ENCODE measurements at regions not wholly inside any gene's neighbourhood (a gene's known extent, or its start where the extent isn't known, plus 50 kb on each side); places are given as distances from the start of the nearest gene placed in this dataset.
"Not testable (repeated sequence)": the region's sequence is repeated elsewhere in the genome, so short reads cannot be mapped to it uniquely, and the experiment has no call there.

DNA sequence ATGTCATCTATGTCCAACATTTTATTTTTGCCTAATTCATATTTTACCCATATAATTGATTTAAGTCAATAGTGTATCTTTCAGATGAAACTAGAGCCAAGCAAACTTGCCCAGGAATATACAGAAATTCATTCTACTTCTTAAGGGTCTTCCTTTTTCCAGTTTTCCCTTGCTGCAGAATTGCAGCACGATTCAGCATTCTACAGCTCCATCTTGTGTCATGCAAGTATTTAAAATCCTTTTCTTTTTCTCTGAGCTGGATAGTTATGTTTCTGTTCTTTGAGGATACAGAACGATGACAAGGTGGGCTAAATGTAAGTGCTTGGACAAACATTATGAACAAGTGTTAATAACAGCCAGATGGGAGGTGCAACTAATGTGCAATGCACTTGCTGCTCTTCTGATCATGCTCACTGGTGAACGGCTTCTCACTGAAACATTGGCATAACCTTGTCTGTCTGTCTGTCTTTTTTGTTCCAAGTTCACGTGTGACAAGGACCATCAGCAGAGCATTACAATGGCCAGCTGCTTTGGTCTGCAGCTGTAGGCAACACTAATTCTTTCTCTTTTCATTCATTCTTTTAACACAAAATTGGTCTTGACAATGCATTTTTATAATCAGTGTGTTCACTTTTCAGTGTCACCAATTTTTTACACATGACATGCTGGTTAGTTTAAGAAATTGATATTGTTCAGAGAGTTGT lies 1821.7 kb downstream of the ARAP2 start:
- in situ Hi-C loops (cut with MboI): no loop called here
- Histone ChIP-seq H3K4me1 (ENCODE audit: insufficient read depth) (no peaks in the 10 kb centered on the region), H3K4me3 (no peak overlapping the region), H3K9me2 (ENCODE audit: insufficient read depth) (no peaks in the 10 kb centered on the region), H3K79me2 (ENCODE audit: insufficient read depth) (no peaks in the 10 kb centered on the region), H3F3A (ENCODE audit: insufficient read depth) (no peaks in the 10 kb centered on the region), H3K36me3 (ENCODE audit: low read depth) (no peaks in the 10 kb centered on the region), H4K20me1 (ENCODE audit: insufficient read depth) (no peaks in the 10 kb centered on the region), H3K9me3 (ENCODE audit: low read depth) (no peaks in the 10 kb centered on the region), H3K27ac (no peak overlapping the region), H3K9ac (no peak overlapping the region), H3K27me3 (replicated peaks; ENCODE audit: insufficient read depth) (no peaks in the 10 kb centered on the region), H3K4me2 (ENCODE audit: unreplicated experiment) (no peak overlapping the region), H2AFZ (0 out of 2 replicates have a peak overlapping the region, but pooled peaks have one; percentile 50)
- TF ChIP-seq EZH2 (IDR thresholded peaks at IDR 0.05; ENCODE audit: insufficient read depth, poor library complexity, severe bottlenecking): no peak
- no peak for TF ChIP-seq EZH2phosphoT487 (IDR thresholded peaks at IDR 0.05; ENCODE audit: insufficient read depth, low read depth)
- 18 to 20% methylated on average over 4 of the region's 4 CpGs for WGBS, 2 experiments (ENCODE audit: low coverage in 1 of 2, low lambda C conversion rate in 2 of 2, missing lambda C conversion rate in 2 of 2)
- DNase-seq: peak; percentile 24

DNA sequence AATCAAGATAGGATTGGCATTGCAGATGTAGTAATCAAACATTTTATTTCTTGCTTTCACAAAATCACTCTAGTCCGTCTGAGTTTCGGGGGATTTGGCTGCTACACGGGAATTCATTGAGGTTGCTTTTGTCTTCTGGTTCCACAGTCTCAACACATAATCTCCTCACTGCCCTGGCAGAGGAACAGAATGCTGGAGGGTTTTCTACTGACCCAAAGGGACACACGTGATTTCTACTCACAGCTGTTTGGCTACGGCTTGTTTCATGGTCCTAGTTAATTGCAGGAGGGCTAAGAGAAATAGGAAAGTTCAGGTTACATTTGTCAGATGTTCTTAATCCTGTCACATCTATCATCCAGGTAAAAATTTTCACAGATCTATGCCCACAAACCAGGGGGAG lies 1811.6 kb downstream of the ARAP2 start:
- H3K4me2 ChIP-seq (ENCODE audit: unreplicated experiment): no peak overlapping the region
- no peaks in the 10 kb centered on the region for H3F3A ChIP-seq (ENCODE audit: insufficient read depth)
- TF ChIP-seq EZH2 (IDR thresholded peaks at IDR 0.05; ENCODE audit: insufficient read depth, poor library complexity, severe bottlenecking) (no peak), EZH2phosphoT487 (IDR thresholded peaks at IDR 0.05; ENCODE audit: insufficient read depth, low read depth) (no peak)
- 73 to 76% methylated on average over 5 of the region's 5 CpGs for WGBS, 2 experiments (ENCODE audit: low coverage in 1 of 2, low lambda C conversion rate in 2 of 2, missing lambda C conversion rate in 2 of 2)
- H3K4me1 ChIP-seq (ENCODE audit: insufficient read depth): no peaks in the 10 kb centered on the region
- H3K27ac ChIP-seq: no peak overlapping the region
- H3K4me3 ChIP-seq: no peak overlapping the region
- no peaks in the 10 kb centered on the region for H3K79me2 ChIP-seq (ENCODE audit: insufficient read depth)
- in situ Hi-C loops (cut with MboI): no loop called here
- no peaks in the 10 kb centered on the region for H3K9me3 ChIP-seq (ENCODE audit: low read depth)
- no peaks in the 10 kb centered on the region for H4K20me1 ChIP-seq (ENCODE audit: insufficient read depth)
- DNase-seq: no peak
- no peaks in the 10 kb centered on the region for H3K9me2 ChIP-seq (ENCODE audit: insufficient read depth)
- H3K9ac ChIP-seq: no peak overlapping the region
- no peak overlapping the region for H2AFZ ChIP-seq
- no peaks in the 10 kb centered on the region for H3K36me3 ChIP-seq (ENCODE audit: low read depth)
- no peaks in the 10 kb centered on the region for H3K27me3 ChIP-seq (replicated peaks; ENCODE audit: insufficient read depth)

DNA sequence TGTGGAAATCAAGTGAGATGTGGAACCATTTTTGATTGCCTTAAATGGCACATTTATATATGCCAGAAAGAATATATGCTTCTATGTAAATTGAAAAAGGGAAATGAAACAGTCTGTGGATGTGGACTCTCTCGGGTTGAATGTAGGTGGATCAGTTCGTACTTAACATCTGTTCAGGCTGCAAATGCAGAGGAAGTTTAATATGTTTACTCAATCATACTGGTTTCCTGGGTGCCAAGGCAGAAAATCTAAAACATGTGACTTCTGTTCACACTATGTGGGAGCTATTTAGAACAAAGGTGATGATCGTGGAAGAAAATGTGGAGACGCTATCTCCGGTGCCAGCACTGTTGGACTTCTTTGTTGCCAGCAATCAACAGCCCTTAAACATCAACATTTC lies 1809.9 kb downstream of the ARAP2 start:
- H2AFZ ChIP-seq; H3K9ac ChIP-seq; H3K4me1 ChIP-seq (ENCODE audit: insufficient read depth); H3K4me2 ChIP-seq (ENCODE audit: unreplicated experiment); H3F3A ChIP-seq (ENCODE audit: insufficient read depth); H3K9me3 ChIP-seq (ENCODE audit: low read depth); H3K79me2 ChIP-seq (ENCODE audit: insufficient read depth); H4K20me1 ChIP-seq (ENCODE audit: insufficient read depth); H3K4me3 ChIP-seq; H3K36me3 ChIP-seq (ENCODE audit: low read depth); H3K27me3 ChIP-seq (replicated peaks; ENCODE audit: insufficient read depth); H3K27ac ChIP-seq; H3K9me2 ChIP-seq (ENCODE audit: insufficient read depth); DNase-seq; in situ Hi-C loops (cut with MboI): not testable (repeated sequence)
- WGBS, 2 experiments (ENCODE audit: low coverage in 1 of 2, low lambda C conversion rate in 2 of 2, missing lambda C conversion rate in 2 of 2): 5% methylated on average over 5 of the region's 5 CpGs

DNA sequence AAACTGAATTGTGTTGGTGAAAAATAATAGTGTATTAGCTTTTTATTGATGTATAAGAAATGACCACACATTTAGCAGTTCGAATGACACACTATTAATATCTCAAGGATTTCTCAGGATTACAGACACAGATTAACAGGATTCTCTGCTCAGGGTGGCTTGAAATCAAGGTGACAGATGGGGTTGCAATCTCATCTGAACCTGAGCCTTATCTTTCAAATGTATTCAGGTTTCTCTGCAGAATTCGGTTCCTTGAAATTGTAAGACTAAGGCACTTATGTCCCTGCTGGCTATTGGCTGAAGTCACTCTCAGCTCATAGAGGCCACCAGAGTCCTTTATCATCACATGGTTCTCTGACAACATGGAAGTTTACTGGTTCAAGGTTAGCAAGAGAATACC lies 1780.1 kb downstream of the ARAP2 start:
- Histone ChIP-seq H3K36me3 (ENCODE audit: low read depth) (no peaks in the 10 kb centered on the region; the same call in 1 of the 2 replicates), H3K9me3 (ENCODE audit: low read depth) (no peaks in the 10 kb centered on the region), H3K27ac (no peak overlapping the region), H3K4me1 (ENCODE audit: insufficient read depth) (no peaks in the 10 kb centered on the region), H3K9me2 (ENCODE audit: insufficient read depth) (no peaks in the 10 kb centered on the region), H3K9ac (no peak overlapping the region), H3F3A (ENCODE audit: insufficient read depth) (no peaks in the 10 kb centered on the region), H3K4me2 (ENCODE audit: unreplicated experiment) (no peak overlapping the region), H3K27me3 (replicated peaks; ENCODE audit: insufficient read depth) (no peaks in the 10 kb centered on the region), H4K20me1 (ENCODE audit: insufficient read depth) (no peaks in the 10 kb centered on the region), H2AFZ (no peak overlapping the region), H3K79me2 (ENCODE audit: insufficient read depth) (no peaks in the 10 kb centered on the region), H3K4me3 (no peak overlapping the region)
- WGBS, 2 experiments (ENCODE audit: low coverage in 1 of 2, low lambda C conversion rate in 2 of 2, missing lambda C conversion rate in 2 of 2): 30 to 37% methylated on average over 2 of the region's 2 CpGs
- no peak for TF ChIP-seq EZH2 (IDR thresholded peaks at IDR 0.05; ENCODE audit: insufficient read depth, poor library complexity, severe bottlenecking)
- TF ChIP-seq EZH2phosphoT487 (IDR thresholded peaks at IDR 0.05; ENCODE audit: insufficient read depth, low read depth): no peak
- no peak for DNase-seq
- in situ Hi-C loops (cut with MboI): no loop called here

DNA sequence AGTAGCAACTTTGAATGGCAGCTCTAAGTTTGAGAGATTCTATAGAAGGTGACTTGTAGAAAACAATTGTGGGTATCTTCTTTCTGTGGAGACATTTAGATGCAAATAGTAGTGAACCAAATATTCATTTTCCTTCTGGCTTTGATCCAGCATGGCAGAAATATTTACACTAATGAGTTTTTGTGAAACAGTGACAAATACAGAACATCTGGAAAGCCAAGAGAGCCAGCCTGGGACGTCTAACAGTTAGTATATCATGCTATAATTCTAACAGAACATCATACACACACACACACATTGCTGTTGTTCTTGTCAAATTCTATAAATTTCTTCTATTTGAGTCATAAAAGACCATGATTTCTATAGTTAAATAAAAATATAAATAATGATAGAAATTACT lies 1777.9 kb downstream of the ARAP2 start:
- Histone ChIP-seq H3K9ac (no peak overlapping the region), H4K20me1 (ENCODE audit: insufficient read depth) (no peaks in the 10 kb centered on the region), H2AFZ (no peak overlapping the region), H3K4me3 (no peak overlapping the region), H3K4me1 (ENCODE audit: insufficient read depth) (no peaks in the 10 kb centered on the region), H3K4me2 (ENCODE audit: unreplicated experiment) (no peak overlapping the region), H3F3A (ENCODE audit: insufficient read depth) (no peaks in the 10 kb centered on the region), H3K9me2 (ENCODE audit: insufficient read depth) (no peaks in the 10 kb centered on the region), H3K27me3 (replicated peaks; ENCODE audit: insufficient read depth) (no peaks in the 10 kb centered on the region), H3K36me3 (ENCODE audit: low read depth) (no peaks in the 10 kb centered on the region; the same call in 1 of the 2 replicates), H3K27ac (no peak overlapping the region), H3K79me2 (ENCODE audit: insufficient read depth) (no peaks in the 10 kb centered on the region), H3K9me3 (ENCODE audit: low read depth) (no peaks in the 10 kb centered on the region)
- DNase-seq: no peak
- 0% methylated on average over 1 of the region's 1 CpG for WGBS, 2 experiments (ENCODE audit: low coverage in 1 of 2, low lambda C conversion rate in 2 of 2, missing lambda C conversion rate in 2 of 2)
- in situ Hi-C loops (cut with MboI): no loop called here
- TF ChIP-seq EZH2phosphoT487 (IDR thresholded peaks at IDR 0.05; ENCODE audit: insufficient read depth, low read depth) (no peak), EZH2 (IDR thresholded peaks at IDR 0.05; ENCODE audit: insufficient read depth, poor library complexity, severe bottlenecking) (no peak)
